GM12892 (cell line): ENCODE measurements at regions not wholly inside any gene's neighbourhood (a gene's known extent, or its start where the extent isn't known, plus 50 kb on each side); places are given as distances from the start of the nearest gene placed in this dataset.

Experiments
- POLR2A ChIP-seq: IDR thresholded peaks from 2 replicates; pipeline ENCODE4 v1.6.1; 2011; ENCODE audit warnings: low read depth, low read length, control low read depth
- POLR2AphosphoS5 ChIP-seq: IDR thresholded peaks from 2 replicates; pipeline ENCODE4 v1.6.1; 2011; ENCODE audit warnings: low read depth, low read length, control low read depth
- TAF1 ChIP-seq: IDR thresholded peaks from 2 replicates; pipeline ENCODE4 v1.6.1; 2011; ENCODE audit warnings: low read depth, mild to moderate bottlenecking, control low read depth, low read length, borderline replicate concordance

- TF ChIP-seq POLR2A (no peak), POLR2AphosphoS5 (no peak), TAF1 (no peak)
Measured at GRCh38 chr4:159487284-159487747, 384.4 kb downstream of the RAPGEF2 start.
